K562 (cell line): ENCODE measurements at regions not wholly inside any gene's neighbourhood (a gene's known extent, or its start where the extent isn't known, plus 50 kb on each side); places are given as distances from the start of the nearest gene placed in this dataset.

Experiments
- ATAC-seq: fragments of 200-7000 bp; cut with Tn5 transposase; 3 replicates; pipeline ENCODE4 v1.9.1; 2020; ENCODE audit warnings: moderate library complexity
- BruUV-seq: library from RNA; stranded (reverse); fragments of 400-500 nt; replicated peaks from 2 replicates; lab custom pipeline; 2021; lab: Mats Ljungman, UMichigan
- CTCF ChIA-PET: fragments of 300-600 bp; formaldehyde crosslinking; extraction: SDS; loops from one replicate; lab custom pipeline; 2021; ENCODE audit warnings: low intra/inter-chr PET ratio; lab: Yijun Ruan, JAX
- POLR2A ChIA-PET: fragments of 300-600, 350-650 bp; sonication (Branson Sonifier 250); formaldehyde crosslinking; extraction: SDS; loops from one replicate; lab custom pipeline; 2021; ENCODE audit warnings: antibody characterized with exemption, inconsistent platforms; lab: Yijun Ruan, JAX
- DNase-seq, 4 experiments: peaks; one replicate each; pipeline versions ENCODE4 v3.0.0 to v3.0.0-alpha.2; 2011 to 2018; ENCODE audit warnings: low spot score in 3 of 4, mixed read lengths in 3 of 4; ENCODE audit errors: extremely low read depth in 1 of 4
- FAIRE-seq: peaks from 2 replicates; lab custom pipeline; 2011; peaks lifted over from hg19 to GRCh38; lab: Jason Lieb, UNC
- H2AFZ ChIP-seq: 2 replicates; pipeline ENCODE4 v1.6.0; 2011; ENCODE audit warnings: low read depth, low read length, control low read depth, inconsistent platforms
- H3K27ac ChIP-seq: fragments of 200-600 bp; 3 replicates; pipeline ENCODE4 v1.8.0; 2011; ENCODE audit warnings: low read depth, mild to moderate bottlenecking, control low read depth, inconsistent platforms, low read length, moderate library complexity, mixed read lengths; ENCODE audit errors: extremely low read depth
- H3K27me3 ChIP-seq, 2 experiments: fragments of 300-600 bp in 1 of 2; 2 replicates in 1 of 2; 3 replicates in 1 of 2; pipeline versions ENCODE4 v1.6.0 to v1.8.0; 2011; ENCODE audit warnings: inconsistent platforms in 2 of 2, low read length in 2 of 2, mild to moderate bottlenecking in 1 of 2, mixed read lengths in 1 of 2, moderate library complexity in 1 of 2; ENCODE audit not compliant: control insufficient read depth in 2 of 2, insufficient read depth in 2 of 2
- H3K36me3 ChIP-seq: fragments of 300-600 bp; 3 replicates; pipeline ENCODE4 v1.8.0; 2011; ENCODE audit warnings: mild to moderate bottlenecking, low read length, inconsistent platforms; ENCODE audit not compliant: control insufficient read depth, insufficient read depth
- H3K4me1 ChIP-seq, 2 experiments: fragments of 200-600 bp in 1 of 2; replicated peaks in 1 of 2; 2 replicates in 1 of 2; 3 replicates in 1 of 2; pipeline versions ENCODE4 v1.5.1 to v1.8.0; 2011; ENCODE audit warnings: inconsistent platforms in 2 of 2, low read length in 2 of 2, mild to moderate bottlenecking in 1 of 2, mixed read lengths in 1 of 2, moderate library complexity in 1 of 2; ENCODE audit not compliant: control insufficient read depth in 2 of 2, insufficient read depth in 2 of 2
- H3K4me2 ChIP-seq: 2 replicates; pipeline ENCODE4 v1.6.1; 2011; ENCODE audit warnings: low read length, control low read depth, inconsistent platforms, mixed read lengths; ENCODE audit not compliant: insufficient read depth
- H3K4me3 ChIP-seq: fragments of 200-600 bp; sonication (generic), shearing (Covaris generic); 2 replicates; pipeline ENCODE4 v1.5.1; 2016; ENCODE audit warnings: control low read depth, inconsistent platforms
- H3K79me2 ChIP-seq: fragments of 200-600 bp; 3 replicates; pipeline ENCODE4 v1.8.0; 2011; ENCODE audit warnings: low read length, inconsistent platforms; ENCODE audit not compliant: control insufficient read depth, insufficient read depth
- H3K9ac ChIP-seq, 2 experiments: 2 replicates each; pipeline versions ENCODE4 v1.6.0 to v1.6.1; 2011; ENCODE audit warnings: low read depth in 2 of 2, low read length in 2 of 2, control low read depth in 1 of 2, inconsistent platforms in 1 of 2, mild to moderate bottlenecking in 1 of 2, mixed read lengths in 1 of 2; ENCODE audit not compliant: insufficient read depth in 1 of 2
- H3K9me1 ChIP-seq: one replicate; pipeline ENCODE4 v1.6.0; 2011; ENCODE audit warnings: inconsistent platforms, mild to moderate bottlenecking, low read length, moderate library complexity; ENCODE audit not compliant: control insufficient read depth, insufficient read depth
- H3K9me3 ChIP-seq: replicated peaks from 2 replicates; pipeline ENCODE4 v1.5.1; 2011; ENCODE audit warnings: low read depth, low read length, inconsistent platforms; ENCODE audit not compliant: control insufficient read depth, insufficient read depth
- H4K20me1 ChIP-seq: replicated peaks from 2 replicates; pipeline ENCODE4 v1.6.1; 2011; ENCODE audit warnings: low read length, inconsistent platforms, mixed read lengths; ENCODE audit not compliant: control insufficient read depth, insufficient read depth
- CXXC5 ChIP-seq: fragments of 250-450 bp; sonication (Bioruptor Pico); IDR thresholded peaks from 2 replicates; pipeline ENCODE4 v1.8.0; 2022; ENCODE audit warnings: inconsistent platforms, mild to moderate bottlenecking, moderate library complexity
- GTF2A2 ChIP-seq: IDR thresholded peaks from 2 replicates; pipeline ENCODE4 v1.6.1; 2016; ENCODE audit warnings: mild to moderate bottlenecking, missing genetic modification characterization, missing compliant biosample characterization
- HDGF ChIP-seq: fragments of 450-650 bp; IDR thresholded peaks from 2 replicates; pipeline ENCODE4 v1.6.1; 2016
- NR2F6 ChIP-seq: fragments of 450-650 bp; formaldehyde crosslinking; IDR thresholded peaks from 2 replicates; pipeline ENCODE4 v1.4.0; 2020; ENCODE audit warnings: mild to moderate bottlenecking
- U2AF1 ChIP-seq: fragments of 200-400 bp; formaldehyde crosslinking; optimal IDR thresholded peaks from 2 replicates; pipeline ENCODE3; 2017; ENCODE audit warnings: mild to moderate bottlenecking, low read depth, low read length, moderate library complexity
- ZNF174 ChIP-seq: fragments of 250-450 bp; sonication (Bioruptor Pico); IDR thresholded peaks from 2 replicates; pipeline ENCODE4 v1.4.0; 2020; ENCODE audit warnings: mild to moderate bottlenecking
- ZNF274 ChIP-seq: IDR thresholded peaks from 2 replicates; pipeline ENCODE4 v1.6.1; 2011; ENCODE audit warnings: low read depth, mild to moderate bottlenecking, low read length, moderate library complexity, borderline replicate concordance
- ZSCAN29 ChIP-seq: fragments of 450-650 bp; IDR thresholded peaks from 2 replicates; pipeline ENCODE4 v1.6.1; 2017
- WGBS: fragments of 100-300 bp; shearing (Covaris generic); methylation state at CpG from one replicate; pipeline ENCODE4 v1.1.6; 2016; ENCODE audit warnings: low coverage, mixed read lengths; ENCODE audit not compliant: insufficient coverage; ENCODE audit errors: missing lambda C conversion rate; 5-methylcytosine and 5-hydroxymethylcytosine counted together
- in situ Hi-C: fragments of 300-500 bp; cut with MboI; formaldehyde crosslinking; loops from 4 replicates; pipeline ENCODE4 v1.15.0; 2018; ENCODE audit warnings: inconsistent platforms, mixed read lengths
- intact Hi-C: fragments of 100-400 bp; cut with micrococcal nuclease; formaldehyde crosslinking; loops from 2 replicates; pipeline ENCODE4 v1.14.2; 2022

DNA sequence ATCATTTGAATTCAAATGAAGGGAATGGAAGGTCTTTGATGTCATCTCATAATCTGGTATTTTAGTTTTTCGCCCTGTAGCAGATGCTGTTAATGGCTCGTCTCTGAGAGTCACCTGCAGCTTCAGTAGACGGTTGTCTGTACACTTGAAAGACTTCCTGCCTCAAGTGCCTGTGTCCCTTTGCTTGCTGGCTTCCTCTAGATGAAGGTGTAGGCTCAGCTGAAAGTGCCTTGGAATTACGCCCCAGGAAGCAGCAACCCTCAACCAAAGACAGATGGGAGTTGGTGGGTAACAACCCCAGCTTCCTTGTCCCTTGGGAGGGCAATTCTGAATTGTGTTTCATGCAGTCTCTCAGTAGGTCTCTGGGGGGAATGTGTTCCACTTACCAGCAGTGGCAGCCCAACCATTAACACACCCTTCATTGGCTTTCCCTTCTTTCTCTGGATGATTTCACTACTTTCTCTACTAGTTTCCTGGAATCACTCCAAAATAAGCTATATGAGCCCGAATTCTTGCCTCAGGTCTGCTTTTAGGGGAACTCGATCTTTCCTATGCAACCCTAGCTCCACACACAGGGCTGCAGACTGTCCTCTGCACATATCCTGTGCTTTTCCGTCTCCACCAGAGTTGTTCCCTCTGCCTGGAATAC is 395.6 kb downstream of the DMAC1 start:
- Histone ChIP-seq H2AFZ (no peak overlapping the region), H3K9me1 (no peaks in the 10 kb centered on the region), H3K4me2 (no peak overlapping the region), H3K27ac (no peak overlapping the region), H3K27me3 (no peaks in the 10 kb centered on the region), H3K9me3 (no peaks in the 10 kb centered on the region), H3K4me3 (no peak overlapping the region), H3K9ac (no peak overlapping the region), H3K36me3 (no peaks in the 10 kb centered on the region), H3K79me2 (no peaks in the 10 kb centered on the region), H4K20me1 (no peaks in the 10 kb centered on the region), H3K4me1 (no peaks in the 10 kb centered on the region)
- in situ Hi-C loops (no loop called here), intact Hi-C loops (no loop called here)
- ATAC-seq (no peak), DNase-seq (no peak), FAIRE-seq (no peak)
- no TSS peak for BruUV-seq
- TF ChIP-seq ZNF274, result no peak
- no peak for TF ChIP-seq HDGF
- TF ChIP-seq NR2F6, result no peak
- TF ChIP-seq CXXC5 (CRISPR knock-in tag), result no peak
- no peak for TF ChIP-seq U2AF1
- ChIA-PET POLR2A (no interaction called here), CTCF (no interaction called here)
- WGBS, result 1% methylated on average over 7 of the region's 7 CpGs

DNA sequence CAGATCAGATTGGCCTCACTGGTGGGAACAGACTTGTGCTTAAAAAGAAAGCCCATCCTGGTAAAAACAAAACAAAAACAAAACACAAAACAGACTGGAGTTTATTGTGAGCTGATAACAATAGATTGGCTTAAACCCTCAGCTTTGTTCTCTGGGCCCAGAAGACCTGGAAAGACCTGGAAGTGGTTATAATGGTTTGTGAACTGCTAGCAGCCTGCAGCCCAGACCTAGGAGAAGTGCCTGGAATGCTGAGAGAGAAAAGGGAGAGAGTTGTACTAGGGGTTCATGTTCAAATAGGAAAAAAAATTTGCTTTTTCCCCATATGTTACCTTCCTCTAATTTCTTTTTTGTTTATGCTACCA is 396.6 kb downstream of the DMAC1 start:
- ATAC-seq, result no peak
- CTCF ChIA-PET, result no interaction called here
- in situ Hi-C loops, result no loop called here

More for the DNA sequence above, 396.6 kb downstream of the DMAC1 start:
- TF ChIP-seq ZNF174 (CRISPR knock-in tag) (no peak), ZSCAN29 (no peak), GTF2A2 (tag) (no peak)
- TF ChIP-seq, all 486 proteins: peak for 0
- BruUV-seq, result no TSS peak
- no peaks in the 10 kb centered on the region for H3K27me3 ChIP-seq
- DNase-seq (no peak), FAIRE-seq (no peak)
- intact Hi-C loops, result no loop called here
- no peak overlapping the region for H3K4me2 ChIP-seq
- H3K4me3 ChIP-seq, result no peak overlapping the region
- H2AFZ ChIP-seq, result no peak overlapping the region
- H3K79me2 ChIP-seq, result no peaks in the 10 kb centered on the region
- no peaks in the 10 kb centered on the region for H4K20me1 ChIP-seq
- no peaks in the 10 kb centered on the region for H3K9me1 ChIP-seq
- POLR2A ChIA-PET, result no interaction called here
- no peaks in the 10 kb centered on the region for H3K36me3 ChIP-seq
- no peak overlapping the region for H3K27ac ChIP-seq
- H3K9me3 ChIP-seq, result no peaks in the 10 kb centered on the region
- no peaks in the 10 kb centered on the region for H3K4me1 ChIP-seq
- no peak overlapping the region for H3K9ac ChIP-seq
